Jurkat, Clone E6-1 (cell line): ENCODE measurements at regions not wholly inside any gene's neighbourhood (a gene's known extent, or its start where the extent isn't known, plus 50 kb on each side); places are given as distances from the start of the nearest gene placed in this dataset.

Source experiments
- DNase-seq: peaks from one replicate; pipeline ENCODE4 v3.0.0-alpha.2; 2011; ENCODE audit warnings: low read depth, low spot score
- H3K4me3 ChIP-seq: 2 replicates; pipeline ENCODE4 v1.5.1; 2011; ENCODE audit warnings: mild to moderate bottlenecking, low read length, control low read depth, moderate library complexity

GRCh38 chr5:173531863-173532262 lies 84.6 kb downstream of the BOD1 start:
- H3K4me3 ChIP-seq: no peak overlapping the region
- DNase-seq: no peak

GRCh38 chr5:173530547-173530946 lies 85.9 kb downstream of the BOD1 start:
- no peak overlapping the region for H3K4me3 ChIP-seq
- no peak for DNase-seq

- H3K4me3 ChIP-seq: no peak overlapping the region
- DNase-seq: no peak
Measured at GRCh38 chr5:173529861-173530260, 86.6 kb downstream of the BOD1 start.

- DNase-seq: no peak
- no peak overlapping the region for H3K4me3 ChIP-seq
Measured at GRCh38 chr5:173527671-173528070, 88.8 kb downstream of the BOD1 start.

- no peak overlapping the region for H3K4me3 ChIP-seq
- DNase-seq: no peak
Measured at GRCh38 chr5:173524136-173524535, 92.3 kb downstream of the BOD1 start.

GRCh38 chr5:173523388-173523787 lies 93.1 kb downstream of the BOD1 start:
- H3K4me3 ChIP-seq: no peak overlapping the region
- DNase-seq: no peak

GRCh38 chr5:173522518-173522917 lies 93.9 kb downstream of the BOD1 start:
- DNase-seq: no peak

GRCh38 chr5:173518856-173519255 lies 97.6 kb downstream of the BOD1 start:
- no peak overlapping the region for H3K4me3 ChIP-seq
- DNase-seq: no peak

More at GRCh38 chr5:173522518-173522917, 93.9 kb downstream of the BOD1 start:
- no peak overlapping the region for H3K4me3 ChIP-seq

GRCh38 chr5:173517648-173518047 lies 98.8 kb downstream of the BOD1 start:
- DNase-seq: no peak
- H3K4me3 ChIP-seq: no peak overlapping the region

- no peak for DNase-seq
- no peak overlapping the region for H3K4me3 ChIP-seq
Measured at GRCh38 chr5:173515526-173515925, 100.9 kb downstream of the BOD1 start.

GRCh38 chr5:173514661-173515060 lies 101.8 kb downstream of the BOD1 start:
- no peak overlapping the region for H3K4me3 ChIP-seq
- DNase-seq: no peak

GRCh38 chr5:173513521-173513991 lies 102.9 kb downstream of the BOD1 start:
- no peak for DNase-seq
- H3K4me3 ChIP-seq: no peak overlapping the region

- H3K4me3 ChIP-seq: no peak overlapping the region
- DNase-seq: no peak
Measured at GRCh38 chr5:173512637-173513435, 103.6 kb downstream of the BOD1 start.

GRCh38 chr5:173509060-173509459 lies 107.4 kb downstream of the BOD1 start:
- DNase-seq: no peak
- H3K4me3 ChIP-seq: no peak overlapping the region

GRCh38 chr5:173507171-173507570 lies 109.3 kb downstream of the BOD1 start:
- no peak for DNase-seq

GRCh38 chr5:173505634-173506033 lies 110.8 kb downstream of the BOD1 start:
- no peak for DNase-seq
- H3K4me3 ChIP-seq: no peak overlapping the region

More at GRCh38 chr5:173507171-173507570, 109.3 kb downstream of the BOD1 start:
- no peak overlapping the region for H3K4me3 ChIP-seq

GRCh38 chr5:173501922-173502321 lies 114.5 kb downstream of the BOD1 start:
- no peak for DNase-seq
- H3K4me3 ChIP-seq: no peak overlapping the region

- no peak overlapping the region for H3K4me3 ChIP-seq
- DNase-seq: no peak
Measured at GRCh38 chr5:173501271-173501670, 115.2 kb downstream of the BOD1 start.

- no peak overlapping the region for H3K4me3 ChIP-seq
- DNase-seq: no peak
Measured at GRCh38 chr5:173500213-173500560, 116.3 kb downstream of the BOD1 start.

GRCh38 chr5:173499471-173500212 lies 116.8 kb downstream of the BOD1 start:
- no peak overlapping the region for H3K4me3 ChIP-seq

More at GRCh38 chr5:173499471-173500212, 116.8 kb downstream of the BOD1 start:
- DNase-seq: no peak
